GM18507 (cell line): ENCODE measurements at regions not wholly inside any gene's neighbourhood (a gene's known extent, or its start where the extent isn't known, plus 50 kb on each side); places are given as distances from the start of the nearest gene placed in this dataset.
"Not testable (repeated sequence)": the region's sequence is repeated elsewhere in the genome, so short reads cannot be mapped to it uniquely, and the experiment has no call there.

Experiments
- DNase-seq: peaks from one replicate; pipeline ENCODE4 v3.0.0; 2011; ENCODE audit warnings: low read depth; ENCODE audit not compliant: insufficient read length; ENCODE audit errors: extremely low spot score
- FAIRE-seq: peaks from 2 replicates; lab custom pipeline; 2011; peaks lifted over from hg19 to GRCh38; lab: Jason Lieb, UNC

GRCh38 chr19:28351761-28352160 is 861.2 kb downstream of the UQCRFS1 start:
- FAIRE-seq = no peak
- no peak for DNase-seq

GRCh38 chr19:28351321-28351720 is 861.6 kb downstream of the UQCRFS1 start:
- DNase-seq, FAIRE-seq: not testable (repeated sequence)

GRCh38 chr19:28350673-28351072 is 862.3 kb downstream of the UQCRFS1 start:
- DNase-seq = no peak
- FAIRE-seq = no peak

GRCh38 chr19:28350037-28350436 is 862.9 kb downstream of the UQCRFS1 start:
- FAIRE-seq (no peak), DNase-seq (no peak)

DNA sequence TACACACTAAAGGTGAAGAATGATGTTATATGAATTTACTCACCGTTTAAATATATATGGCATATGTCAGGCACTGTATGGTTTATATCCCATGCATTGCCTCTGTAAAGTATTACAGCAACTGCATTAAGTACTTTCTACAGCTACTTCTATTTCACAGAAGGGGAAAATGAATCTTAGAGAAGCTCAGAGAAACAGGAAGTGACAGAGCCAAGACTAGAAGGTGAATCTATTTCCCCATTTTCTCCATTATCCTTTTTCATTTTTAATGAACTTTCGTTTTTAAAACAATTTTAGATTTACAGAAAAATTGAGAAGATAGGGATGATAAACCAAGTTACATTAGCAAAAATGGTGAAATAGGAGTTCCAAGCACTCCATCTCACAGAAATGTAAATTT is 863.3 kb downstream of the UQCRFS1 start:
- no peak for FAIRE-seq
- DNase-seq = no peak

DNA sequence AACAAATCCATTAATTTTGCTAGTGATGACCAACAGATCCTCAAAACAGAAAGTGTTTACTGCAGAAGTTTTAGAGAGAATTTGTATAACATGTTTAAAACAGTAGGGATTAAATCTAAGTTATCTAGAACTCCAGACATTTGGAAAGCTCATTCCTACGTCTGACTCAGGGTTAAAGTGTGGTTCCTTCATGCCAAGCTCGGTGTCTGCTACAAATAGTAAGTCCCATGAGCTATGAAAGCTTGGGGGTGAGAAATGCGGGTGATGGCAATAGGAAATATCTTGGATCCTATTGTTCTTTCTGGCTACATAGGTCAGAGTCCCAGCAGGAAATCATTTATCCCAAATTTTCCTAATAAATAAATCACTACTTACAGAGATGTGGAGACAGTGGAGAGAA is 867.1 kb downstream of the UQCRFS1 start:
- FAIRE-seq = no peak

GRCh38 chr19:28341810-28342350 is 871.1 kb downstream of the UQCRFS1 start:
- DNase-seq = no peak
- no peak for FAIRE-seq

More for the DNA sequence above, 867.1 kb downstream of the UQCRFS1 start:
- no peak for DNase-seq

DNA sequence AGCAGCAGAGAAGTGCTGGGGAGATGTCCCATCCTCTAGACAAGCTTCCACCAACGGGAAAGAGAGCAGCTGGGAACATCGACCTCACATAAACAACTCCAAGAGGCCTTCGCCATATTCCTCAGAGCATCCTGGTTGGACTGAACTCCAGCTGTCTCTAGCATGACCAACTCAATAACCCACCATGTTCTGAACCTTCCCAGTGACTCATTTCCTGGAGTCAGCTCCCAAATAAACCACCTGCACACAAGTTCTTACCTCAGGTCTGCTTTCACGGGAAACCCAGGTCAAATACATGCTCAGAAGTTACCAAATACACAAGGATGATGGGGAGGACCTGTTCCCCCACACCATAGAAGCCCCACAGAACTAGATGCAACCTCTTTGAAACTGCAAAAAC is 878.5 kb downstream of the UQCRFS1 start:
- no peak for FAIRE-seq
- no peak for DNase-seq

DNA sequence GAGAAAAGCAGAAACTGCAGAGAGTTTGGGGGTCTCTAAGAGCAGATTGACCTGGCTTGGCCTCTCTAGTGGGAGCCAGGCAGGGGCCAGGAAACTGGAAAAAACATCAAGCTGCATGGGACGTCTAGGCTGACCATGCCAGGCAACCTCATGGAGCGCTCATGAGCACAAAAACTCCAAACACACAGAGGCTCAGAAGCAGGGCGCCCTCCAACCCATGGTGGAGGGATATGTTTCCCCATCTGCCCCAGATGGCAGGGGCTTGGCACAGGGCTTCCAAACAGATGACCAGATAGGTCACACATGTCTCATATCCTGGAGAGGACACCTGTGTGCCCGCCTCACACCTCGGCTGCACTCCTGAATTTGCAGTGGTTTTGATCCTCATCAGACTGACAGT is 879.0 kb downstream of the UQCRFS1 start:
- FAIRE-seq (no peak), DNase-seq (no peak)

- no peak for FAIRE-seq
- DNase-seq = no peak
Measured at GRCh38 chr19:28332886-28333285, 880.1 kb downstream of the UQCRFS1 start.

GRCh38 chr19:28332351-28332750 is 880.6 kb downstream of the UQCRFS1 start:
- DNase-seq (no peak), FAIRE-seq (no peak)

DNA sequence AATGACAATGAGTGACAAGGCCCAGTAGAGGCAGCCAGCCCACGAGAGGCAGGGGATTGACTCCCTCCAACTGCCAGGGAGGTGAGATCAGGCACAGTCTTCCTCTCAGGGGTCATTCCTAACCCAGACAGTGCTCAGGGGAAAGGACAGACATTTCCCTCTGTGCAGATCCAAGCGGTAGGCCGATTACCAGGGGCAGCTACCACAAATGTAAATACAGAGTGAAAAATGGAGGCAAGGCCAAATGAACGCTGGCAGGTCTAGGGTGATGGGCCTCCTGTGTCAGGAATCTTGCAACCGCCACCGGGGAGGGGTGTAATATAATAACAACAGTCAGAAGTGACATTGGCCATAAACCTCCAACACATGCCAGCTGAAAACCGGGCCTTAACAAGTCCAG is 881.4 kb downstream of the UQCRFS1 start:
- DNase-seq (no peak), FAIRE-seq (no peak)

GRCh38 chr19:28330831-28331230 is 882.1 kb downstream of the UQCRFS1 start:
- FAIRE-seq = no peak

GRCh38 chr19:28329429-28329828 is 883.5 kb downstream of the UQCRFS1 start:
- no peak for FAIRE-seq

More at GRCh38 chr19:28330831-28331230, 882.1 kb downstream of the UQCRFS1 start:
- no peak for DNase-seq

DNA sequence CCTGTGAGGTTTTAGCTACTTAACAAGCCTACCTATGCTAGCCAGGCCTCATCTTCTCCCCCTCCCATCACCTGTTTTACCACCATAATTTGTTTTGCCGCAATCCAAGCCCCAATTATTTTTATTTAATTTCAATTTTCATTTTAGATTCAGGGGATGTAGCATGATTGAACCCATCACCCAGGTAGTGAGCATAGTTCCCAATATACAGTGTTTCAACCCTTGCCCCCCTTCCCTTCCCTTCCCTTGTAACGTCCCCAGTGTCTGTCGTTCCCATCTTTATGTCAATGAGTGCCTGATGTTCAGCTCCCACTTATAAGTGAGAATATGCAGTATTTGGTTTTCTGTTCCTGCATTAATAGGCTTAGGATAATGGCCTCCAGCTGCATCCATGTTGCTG is 885.0 kb downstream of the UQCRFS1 start:
- DNase-seq = no peak
- no peak for FAIRE-seq

More at GRCh38 chr19:28329429-28329828, 883.5 kb downstream of the UQCRFS1 start:
- no peak for DNase-seq

GRCh38 chr19:28326746-28327145 is 886.2 kb downstream of the UQCRFS1 start:
- DNase-seq (no peak), FAIRE-seq (no peak)

DNA sequence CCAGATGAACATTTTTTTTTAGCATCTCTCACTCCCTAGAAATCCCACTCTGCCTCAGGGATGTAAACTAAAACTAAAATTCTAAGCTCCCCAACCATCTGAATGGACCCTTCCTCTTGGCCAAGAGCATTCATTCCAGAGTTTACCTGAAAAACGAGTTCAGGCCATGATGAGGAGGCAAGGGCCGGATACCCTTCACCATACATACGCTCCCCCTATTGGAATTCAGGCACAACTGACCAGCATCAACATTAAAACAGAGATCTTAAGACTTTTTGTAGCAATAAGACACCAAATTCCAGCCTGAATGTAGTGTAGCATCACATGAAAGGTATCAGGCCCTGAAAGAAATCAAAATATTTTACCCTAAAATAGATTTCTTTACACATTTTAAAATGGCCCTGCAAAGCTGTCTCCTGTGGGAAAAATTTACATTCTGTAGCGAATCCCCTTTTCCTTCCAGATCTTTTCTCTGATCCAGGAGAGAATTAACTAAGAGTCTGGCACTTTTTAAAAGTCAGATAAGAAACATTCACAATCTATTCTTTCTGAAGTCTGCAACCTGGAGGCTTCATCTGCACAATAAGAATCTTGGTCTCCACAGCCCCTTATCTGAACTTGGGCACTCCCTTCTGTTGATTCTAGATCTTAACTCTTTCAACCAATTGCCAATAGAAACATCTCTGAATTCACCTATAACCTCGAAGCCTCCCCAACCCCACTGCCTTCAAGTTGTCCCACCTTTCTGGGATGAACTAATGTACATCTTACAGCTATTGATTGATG is 888.5 kb downstream of the UQCRFS1 start:
- no peak for DNase-seq

GRCh38 chr19:28322945-28323344 is 890.0 kb downstream of the UQCRFS1 start:
- FAIRE-seq (no peak), DNase-seq (no peak)

More for the DNA sequence above, 888.5 kb downstream of the UQCRFS1 start:
- no peak for FAIRE-seq

DNA sequence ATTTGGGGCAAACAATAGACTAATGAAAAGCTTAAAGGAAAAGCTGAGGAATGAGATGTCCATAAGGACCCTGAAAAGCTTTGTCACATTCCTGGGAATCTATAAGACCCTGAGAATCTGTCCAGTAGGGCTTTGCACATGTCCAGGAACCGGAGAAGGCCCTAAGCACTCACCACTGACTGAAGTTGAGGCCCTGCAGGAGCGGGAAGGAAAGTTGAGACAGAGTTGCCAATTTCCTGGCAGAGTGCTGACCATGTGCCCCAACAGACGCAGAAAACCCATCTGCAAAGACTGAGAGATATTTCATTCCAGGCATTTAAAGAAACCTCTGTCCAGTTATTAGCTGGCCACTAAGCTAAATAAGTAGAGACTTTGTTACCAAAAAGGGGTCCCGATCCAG is 890.5 kb downstream of the UQCRFS1 start:
- FAIRE-seq (no peak), DNase-seq (no peak)

GRCh38 chr19:28319918-28320317 is 893.0 kb downstream of the UQCRFS1 start:
- FAIRE-seq = no peak
- no peak for DNase-seq

GRCh38 chr19:28319227-28319626 is 893.7 kb downstream of the UQCRFS1 start:
- FAIRE-seq (no peak), DNase-seq (no peak)
